OCI-LY7 (cell line): ENCODE measurements at regions not wholly inside any gene's neighbourhood (a gene's known extent, or its start where the extent isn't known, plus 50 kb on each side); places are given as distances from the start of the nearest gene placed in this dataset.

Experiments used
- BruUV-seq: library from RNA; stranded (reverse); fragments of 400-500 nt; replicated peaks from 2 replicates; lab custom pipeline; 2021; lab: Mats Ljungman, UMichigan
- CTCF ChIA-PET: fragments of 300-600 bp; sonication (Branson Sonifier 250); formaldehyde crosslinking; loops from one replicate; lab custom pipeline; 2022; ENCODE audit warnings: antibody characterized with exemption; ENCODE audit not compliant: unreplicated experiment; lab: Charles Lee
- POLR2A ChIA-PET: fragments of 300-600 bp; sonication (Branson Sonifier 250); formaldehyde crosslinking; loops from one replicate; lab custom pipeline; 2022; ENCODE audit warnings: antibody characterized with exemption; lab: Charles Lee
- DNase-seq: peaks from one replicate; pipeline ENCODE4 v3.0.0-alpha.2; 2015; ENCODE audit warnings: low spot score
- H2AFZ ChIP-seq: fragments of 200-600 bp; sonication (generic), shearing (Covaris generic); 2 replicates; pipeline ENCODE4 v1.6.1; 2014; ENCODE audit warnings: mild to moderate bottlenecking, antibody characterized with exemption, low read length, moderate library complexity
- H3K27ac ChIP-seq: fragments of 200-600 bp; sonication (generic); 2 replicates; pipeline ENCODE4 v1.5.1; 2014; ENCODE audit warnings: mixed run types, low read depth, mild to moderate bottlenecking, moderate library complexity, low read length, inconsistent platforms; ENCODE audit not compliant: poor library complexity, severe bottlenecking
- H3K36me3 ChIP-seq: fragments of 200-600 bp; sonication (generic); 2 replicates; pipeline ENCODE4 v1.6.1; 2014; ENCODE audit warnings: mild to moderate bottlenecking, antibody characterized with exemption, low read length, moderate library complexity, mixed read lengths; ENCODE audit not compliant: insufficient read depth
- H3K4me1 ChIP-seq: fragments of 200-600 bp; sonication (generic); 2 replicates; pipeline ENCODE4 v1.5.1; 2014; ENCODE audit warnings: mild to moderate bottlenecking, low read length; ENCODE audit not compliant: insufficient read depth, poor library complexity, severe bottlenecking
- H3K4me2 ChIP-seq: fragments of 200-600 bp; sonication (generic); 2 replicates; pipeline ENCODE4 v1.6.1; 2014; ENCODE audit warnings: mild to moderate bottlenecking, low read length
- H3K4me3 ChIP-seq: fragments of 200-600 bp; sonication (generic); 2 replicates; pipeline ENCODE4 v1.5.1; 2014; ENCODE audit warnings: mild to moderate bottlenecking, low read depth, low read length; ENCODE audit not compliant: poor library complexity, severe bottlenecking
- H3K79me2 ChIP-seq: fragments of 200-600 bp; sonication (generic); 2 replicates; pipeline ENCODE4 v1.6.1; 2016; ENCODE audit warnings: low read depth, mild to moderate bottlenecking, low read length, moderate library complexity, mixed read lengths; ENCODE audit not compliant: insufficient read depth
- H3K9me2 ChIP-seq: fragments of 200-600 bp; sonication (generic); 2 replicates; pipeline ENCODE4 v1.6.1; 2016; ENCODE audit warnings: mild to moderate bottlenecking, low read length, mixed read lengths; ENCODE audit not compliant: insufficient read depth
- H3K9me3 ChIP-seq: fragments of 200-600 bp; sonication (generic); 2 replicates; pipeline ENCODE4 v1.6.1; 2014; ENCODE audit warnings: mild to moderate bottlenecking, mixed run types, low read length, mixed read lengths
- H4K20me1 ChIP-seq: fragments of 200-600 bp; sonication (generic); 2 replicates; pipeline ENCODE4 v1.6.1; 2014; ENCODE audit warnings: mild to moderate bottlenecking, antibody characterized with exemption, low read length, moderate library complexity, mixed read lengths; ENCODE audit not compliant: insufficient read depth
- EZH2phosphoT487 ChIP-seq: fragments of 200-600 bp; sonication (generic); IDR thresholded peaks from 2 replicates; pipeline ENCODE4 v1.6.1; 2018; ENCODE audit warnings: low read depth, borderline replicate concordance, mild to moderate bottlenecking, mixed run types, antibody characterized with exemption, low read length, moderate library complexity, mixed read lengths
- intact Hi-C: fragments of 100-400 bp; cut with micrococcal nuclease; formaldehyde crosslinking; loops from one replicate; pipeline ENCODE4 v1.10.0; 2022; ENCODE audit not compliant: unreplicated experiment
- TF ChIP-seq, protein P1 (sequence below): fragments of 200-600 bp; sonication (generic); conservative IDR thresholded peaks from 2 replicates; pipeline ENCODE4 v1.5.1; 2014; ENCODE audit warnings: mild to moderate bottlenecking, antibody characterized with exemption, low read length, moderate library complexity, mixed read lengths

DNA sequence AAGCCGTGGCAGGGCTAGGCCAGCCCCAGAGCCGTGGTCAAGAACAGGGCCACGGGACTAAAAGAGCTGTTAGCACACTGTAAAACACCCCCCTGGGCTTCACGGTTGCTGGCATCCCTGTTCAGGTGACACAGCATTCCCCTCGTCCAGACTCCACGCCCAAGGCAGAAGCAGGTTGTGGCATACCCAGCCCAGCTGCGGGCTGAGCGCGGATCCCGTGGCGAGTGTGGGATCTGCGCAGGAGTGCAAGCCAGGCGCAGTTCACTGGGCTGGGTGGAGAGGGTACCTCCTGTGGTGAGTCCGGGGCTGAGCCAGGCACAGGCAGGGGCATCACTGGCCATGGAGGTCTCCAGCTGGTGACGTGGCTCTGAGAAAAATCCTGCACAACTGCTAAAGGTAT, 199.1 kb downstream of the FZD1 start:
- POLR2A ChIA-PET = interaction anchor here (0.6 kb wide), 1 partner anchor 296 kb away, joined by 4 read pairs; no protein-coding TSS in a partner anchor
- Histone ChIP-seq H3K36me3 (no peaks in the 10 kb centered on the region), H3K4me2 (no peak overlapping the region), H3K79me2 (no peaks in the 10 kb centered on the region), H3K4me1 (no peaks in the 10 kb centered on the region), H2AFZ (no peak overlapping the region), H4K20me1 (no peaks in the 10 kb centered on the region), H3K27ac (no peak overlapping the region), H3K9me3 (no peaks in the 10 kb centered on the region), H3K9me2 (no peaks in the 10 kb centered on the region), H3K4me3 (no peak overlapping the region)
- BruUV-seq = no TSS peak
- intact Hi-C loops = no loop called here
- TF ChIP-seq, protein P1, sequence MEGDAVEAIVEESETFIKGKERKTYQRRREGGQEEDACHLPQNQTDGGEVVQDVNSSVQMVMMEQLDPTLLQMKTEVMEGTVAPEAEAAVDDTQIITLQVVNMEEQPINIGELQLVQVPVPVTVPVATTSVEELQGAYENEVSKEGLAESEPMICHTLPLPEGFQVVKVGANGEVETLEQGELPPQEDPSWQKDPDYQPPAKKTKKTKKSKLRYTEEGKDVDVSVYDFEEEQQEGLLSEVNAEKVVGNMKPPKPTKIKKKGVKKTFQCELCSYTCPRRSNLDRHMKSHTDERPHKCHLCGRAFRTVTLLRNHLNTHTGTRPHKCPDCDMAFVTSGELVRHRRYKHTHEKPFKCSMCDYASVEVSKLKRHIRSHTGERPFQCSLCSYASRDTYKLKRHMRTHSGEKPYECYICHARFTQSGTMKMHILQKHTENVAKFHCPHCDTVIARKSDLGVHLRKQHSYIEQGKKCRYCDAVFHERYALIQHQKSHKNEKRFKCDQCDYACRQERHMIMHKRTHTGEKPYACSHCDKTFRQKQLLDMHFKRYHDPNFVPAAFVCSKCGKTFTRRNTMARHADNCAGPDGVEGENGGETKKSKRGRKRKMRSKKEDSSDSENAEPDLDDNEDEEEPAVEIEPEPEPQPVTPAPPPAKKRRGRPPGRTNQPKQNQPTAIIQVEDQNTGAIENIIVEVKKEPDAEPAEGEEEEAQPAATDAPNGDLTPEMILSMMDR = no peak
- TF ChIP-seq EZH2phosphoT487 = no peak
- DNase-seq = no peak
- CTCF ChIA-PET = no interaction called here

DNA sequence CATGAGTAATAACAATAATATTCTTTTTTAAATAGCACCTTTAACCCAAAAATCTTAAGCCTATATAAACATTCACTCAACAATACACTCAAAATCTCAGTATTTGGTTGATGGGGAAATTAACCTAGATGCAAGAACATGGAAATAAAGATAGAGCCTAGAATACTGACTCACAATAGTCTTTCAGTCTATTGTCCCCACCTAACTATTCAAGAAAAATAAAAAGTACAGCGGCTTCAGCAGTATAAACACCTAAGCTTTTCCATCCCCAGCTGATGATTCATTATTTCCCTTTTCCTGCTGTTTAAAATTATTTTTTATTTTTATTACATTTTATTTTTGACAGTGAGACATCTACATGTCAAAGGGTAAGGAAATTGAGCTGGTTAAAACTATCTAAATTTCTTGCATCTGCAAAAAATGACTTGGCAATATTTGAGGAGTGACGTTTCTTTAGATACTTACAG, 201.4 kb downstream of the FZD1 start:
- H3K36me3 ChIP-seq = no peaks in the 10 kb centered on the region
- no peak overlapping the region for H3K27ac ChIP-seq
- ChIA-PET CTCF (no interaction called here), POLR2A (interaction anchor here (0.6 to 0.8 kb wide), 2 partner anchors 32 to 63 kb away, joined by 3 read pairs; no protein-coding TSS in a partner anchor)
- DNase-seq = no peak
- H3K4me3 ChIP-seq = no peak overlapping the region
- H3K4me2 ChIP-seq = no peak overlapping the region
- TF ChIP-seq, protein P1 = no peak
- no peak for TF ChIP-seq EZH2phosphoT487
- H3K9me3 ChIP-seq = no peaks in the 10 kb centered on the region
- no peaks in the 10 kb centered on the region for H3K9me2 ChIP-seq
- no peak overlapping the region for H2AFZ ChIP-seq
- H3K79me2 ChIP-seq = no peaks in the 10 kb centered on the region
- no TSS peak for BruUV-seq
- H4K20me1 ChIP-seq = no peaks in the 10 kb centered on the region
- H3K4me1 ChIP-seq = no peaks in the 10 kb centered on the region
- intact Hi-C loops = no loop called here

DNA sequence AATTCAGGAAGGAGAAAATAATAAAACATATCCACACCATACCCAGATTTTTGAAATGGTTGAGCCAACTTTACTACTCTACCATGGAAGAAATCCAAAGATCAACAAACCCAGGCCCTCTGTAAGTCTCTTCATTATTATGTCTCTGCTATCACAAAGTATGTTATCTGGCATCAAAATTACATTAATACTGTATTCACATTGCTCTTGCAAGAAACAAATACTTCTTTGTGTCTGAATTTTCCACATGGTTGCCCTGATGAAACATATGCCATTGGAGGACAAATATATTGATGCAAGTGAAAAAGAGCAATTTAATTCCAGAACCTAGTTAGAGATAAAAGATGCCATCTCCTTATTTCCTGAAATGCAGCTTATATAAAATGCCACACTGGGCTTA, 204.0 kb downstream of the FZD1 start:
- Histone ChIP-seq H3K27ac (no peak overlapping the region), H3K4me2 (no peak overlapping the region), H3K36me3 (no peaks in the 10 kb centered on the region), H3K4me3 (no peak overlapping the region), H3K9me3 (no peaks in the 10 kb centered on the region; the same call in 1 of the 2 replicates), H3K79me2 (no peaks in the 10 kb centered on the region), H3K4me1 (no peaks in the 10 kb centered on the region), H4K20me1 (no peaks in the 10 kb centered on the region), H3K9me2 (no peaks in the 10 kb centered on the region), H2AFZ (no peak overlapping the region)
- ChIA-PET CTCF (no interaction called here), POLR2A (no interaction called here)
- no TSS peak for BruUV-seq
- intact Hi-C loops = no loop called here
- TF ChIP-seq, protein P1 = no peak
- TF ChIP-seq EZH2phosphoT487 = no peak
- no peak for DNase-seq
